ENCODE measurements at regions not wholly inside any gene's neighbourhood (a gene's known extent, or its start where the extent isn't known, plus 50 kb on each side); places are given as distances from the start of the nearest gene placed in this dataset.

DNA sequence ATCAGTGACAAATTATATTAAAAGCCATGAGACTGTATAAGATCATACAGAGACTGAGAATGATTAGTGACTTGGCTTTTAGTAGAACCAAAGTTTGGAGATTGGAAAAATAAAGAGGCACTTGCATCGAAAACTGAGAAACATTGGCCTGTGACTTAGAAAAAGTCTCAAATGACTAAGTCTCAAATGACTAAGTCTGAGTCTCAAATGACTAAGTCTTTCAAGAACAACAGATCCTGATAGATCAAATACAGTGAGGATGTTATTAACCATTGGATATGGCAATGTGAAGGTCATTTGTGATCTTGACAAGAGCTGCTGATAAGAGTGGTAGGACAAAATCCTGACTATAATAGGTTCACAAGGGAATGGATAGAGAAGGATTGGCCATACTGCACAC is 135.5 kb upstream of the FANCL start:
- Histone ChIP-seq H3K4me1 (ENCODE audit: control insufficient read depth in 2 of 2, insufficient read depth in 2 of 2, low read length in 2 of 2) (no peaks in the 10 kb centered on the region), H3K4me3 (ENCODE audit: low read length) (no peak overlapping the region), H3K36me3 (ENCODE audit: control insufficient read depth in 2 of 3, insufficient read depth in 3 of 3, low read length in 3 of 3) (no peaks in the 10 kb centered on the region), H3K27me3 (ENCODE audit: control insufficient read depth in 2 of 2, insufficient read depth in 2 of 2, low read length in 2 of 2) (no peaks in the 10 kb centered on the region), H3K27ac (ENCODE audit: low read depth, low read length) (no peak overlapping the region), H3K9me3 (ENCODE audit: control insufficient read depth in 2 of 3, low read length in 3 of 3) (no peaks in the 10 kb centered on the region)
- H3K4me1 Mint-ChIP-seq: no peaks in the 10 kb centered on the region
- no peak overlapping the region for H3K4me3 Mint-ChIP-seq
- H3K36me3 Mint-ChIP-seq: no peaks in the 10 kb centered on the region
- no peaks in the 10 kb centered on the region for H3K27me3 Mint-ChIP-seq
- intact Hi-C loops (cut with micrococcal nuclease): no loop called here
- ChIA-PET POLR2A (no interaction called here), CTCF (no interaction called here)
- peaks cover 0 to 6% (median 0%) of the 10 kb centered on the region in 11 donors for H3K9me3 Mint-ChIP-seq
- DNase-seq (no peak), ATAC-seq (no peak)
- H3K27ac Mint-ChIP-seq: no peak overlapping the region

DNA sequence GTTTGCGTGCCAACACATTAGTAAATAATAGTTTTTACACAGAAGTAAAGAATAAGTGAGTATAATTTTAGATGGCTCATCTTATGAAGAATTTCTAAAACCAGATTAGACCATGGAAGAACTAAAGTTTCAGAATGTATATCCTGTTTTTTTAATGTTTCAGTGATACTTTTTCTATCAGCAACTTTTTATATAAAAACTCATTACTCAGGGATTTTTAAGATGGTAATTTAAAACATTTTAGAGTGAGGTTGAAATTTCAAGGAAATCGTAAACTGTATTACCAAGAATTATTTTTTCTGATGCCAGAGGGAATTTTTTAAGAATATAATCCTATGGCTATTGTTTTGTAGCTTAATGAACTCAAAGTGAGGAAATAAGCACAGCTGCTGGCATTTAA is 128.5 kb upstream of the FANCL start:
- H3K4me3 Mint-ChIP-seq: no peak overlapping the region
- no peaks in the 10 kb centered on the region for H3K36me3 ChIP-seq (ENCODE audit: control insufficient read depth in 2 of 3, insufficient read depth in 3 of 3, low read length in 3 of 3)
- H3K9me3 ChIP-seq (ENCODE audit: control insufficient read depth in 2 of 3, low read length in 3 of 3): no peaks in the 10 kb centered on the region
- H3K4me1 Mint-ChIP-seq: no peaks in the 10 kb centered on the region
- ATAC-seq (no peak), DNase-seq (no peak)
- intact Hi-C loops (cut with micrococcal nuclease): no loop called here
- H3K27me3 ChIP-seq (ENCODE audit: control insufficient read depth in 2 of 2, insufficient read depth in 2 of 2, low read length in 2 of 2): no peaks in the 10 kb centered on the region
- CTCF ChIA-PET: no interaction called here
- POLR2A ChIA-PET: no interaction called here
- no peaks in the 10 kb centered on the region for H3K9me3 Mint-ChIP-seq
- H3K4me3 ChIP-seq (ENCODE audit: low read length): no peak overlapping the region
- no peaks in the 10 kb centered on the region for H3K4me1 ChIP-seq (ENCODE audit: control insufficient read depth in 2 of 2, insufficient read depth in 2 of 2, low read length in 2 of 2)
- no peaks in the 10 kb centered on the region for H3K36me3 Mint-ChIP-seq
- H3K27me3 Mint-ChIP-seq: peaks cover 0 to 6% (median 0%) of the 10 kb centered on the region in 5 donors
- H3K27ac Mint-ChIP-seq: no peak overlapping the region
- H3K27ac ChIP-seq (ENCODE audit: low read depth, low read length): no peak overlapping the region

DNA sequence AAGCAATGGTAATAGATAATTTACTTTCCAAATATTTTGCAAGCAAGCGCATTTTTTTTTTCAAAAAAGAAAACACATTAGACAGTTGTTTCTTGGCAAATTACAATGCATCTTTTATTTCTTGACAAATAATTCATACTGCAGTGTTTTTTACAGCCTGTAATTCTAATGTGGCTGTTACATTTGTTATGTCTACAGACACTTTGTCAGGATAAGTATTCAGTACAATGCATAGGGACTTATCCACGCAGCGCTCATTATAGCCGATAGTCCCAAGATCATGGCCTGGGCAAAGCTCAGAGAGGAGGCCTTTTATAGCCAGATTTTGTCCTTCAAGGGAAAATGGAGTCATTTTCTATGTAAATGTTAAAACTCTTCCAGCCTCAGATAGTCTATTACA is 123.0 kb upstream of the FANCL start:
- ATAC-seq (no peak), DNase-seq (no peak)
- Histone ChIP-seq H3K27me3 (ENCODE audit: control insufficient read depth in 2 of 2, insufficient read depth in 2 of 2, low read length in 2 of 2) (no peaks in the 10 kb centered on the region), H3K9me3 (ENCODE audit: control insufficient read depth in 2 of 3, low read length in 3 of 3) (no peaks in the 10 kb centered on the region), H3K27ac (ENCODE audit: low read depth, low read length) (no peak overlapping the region), H3K4me1 (ENCODE audit: control insufficient read depth in 2 of 2, insufficient read depth in 2 of 2, low read length in 2 of 2) (no peaks in the 10 kb centered on the region), H3K36me3 (ENCODE audit: control insufficient read depth in 2 of 3, insufficient read depth in 3 of 3, low read length in 3 of 3) (no peaks in the 10 kb centered on the region), H3K4me3 (ENCODE audit: low read length) (no peak overlapping the region)
- no peak overlapping the region for H3K4me3 Mint-ChIP-seq
- H3K4me1 Mint-ChIP-seq: no peaks in the 10 kb centered on the region
- H3K36me3 Mint-ChIP-seq: no peaks in the 10 kb centered on the region
- H3K9me3 Mint-ChIP-seq: peaks cover 0 to 2% (median 0%) of the 10 kb centered on the region in 11 donors
- intact Hi-C loops (cut with micrococcal nuclease): no loop called here
- CTCF ChIA-PET: no interaction called here
- H3K27ac Mint-ChIP-seq: no peak overlapping the region
- H3K27me3 Mint-ChIP-seq: peaks cover 0 to 15% (median 6%) of the 10 kb centered on the region in 5 donors
- POLR2A ChIA-PET: no interaction called here

DNA sequence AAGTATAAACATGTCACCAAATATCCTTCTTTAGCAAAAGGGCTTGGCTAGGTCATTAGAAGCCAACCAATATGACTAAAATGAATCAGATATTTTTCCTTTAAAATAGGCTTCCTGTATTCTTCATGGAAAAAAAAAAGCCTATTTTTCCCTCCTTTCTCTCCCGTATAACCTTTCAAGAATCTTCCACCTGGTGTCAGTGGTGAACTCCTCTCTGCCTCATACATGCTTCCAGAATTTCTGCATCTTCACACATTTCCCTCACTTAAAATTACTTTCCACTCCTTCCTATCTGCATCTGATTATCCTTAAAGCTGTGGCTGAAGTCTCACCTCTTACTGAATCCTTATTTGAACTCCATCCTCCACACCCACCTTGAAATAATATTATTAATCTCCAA is 116.9 kb upstream of the FANCL start:
- no peak for ATAC-seq
- Mint-ChIP-seq H3K27me3 (peaks cover 5 to 42% (median 14%) of the 10 kb centered on the region in 5 donors), H3K4me1 (no peaks in the 10 kb centered on the region), H3K4me3 (no peak overlapping the region), H3K27ac (no peak overlapping the region), H3K36me3 (no peaks in the 10 kb centered on the region), H3K9me3 (peaks cover 0 to 1% (median 0%) of the 10 kb centered on the region in 11 donors)
- Histone ChIP-seq H3K36me3 (ENCODE audit: control insufficient read depth in 2 of 3, insufficient read depth in 3 of 3, low read length in 3 of 3) (no peaks in the 10 kb centered on the region), H3K9me3 (ENCODE audit: control insufficient read depth in 2 of 3, low read length in 3 of 3) (no peaks in the 10 kb centered on the region), H3K4me1 (ENCODE audit: control insufficient read depth in 2 of 2, insufficient read depth in 2 of 2, low read length in 2 of 2) (no peaks in the 10 kb centered on the region), H3K27ac (ENCODE audit: low read depth, low read length) (no peak overlapping the region), H3K4me3 (ENCODE audit: low read length) (no peak overlapping the region), H3K27me3 (ENCODE audit: control insufficient read depth in 2 of 2, insufficient read depth in 2 of 2, low read length in 2 of 2) (no peaks in the 10 kb centered on the region)
- intact Hi-C loops (cut with micrococcal nuclease): no loop called here
- ChIA-PET CTCF (no interaction called here), POLR2A (no interaction called here)
- DNase-seq: no peak

DNA sequence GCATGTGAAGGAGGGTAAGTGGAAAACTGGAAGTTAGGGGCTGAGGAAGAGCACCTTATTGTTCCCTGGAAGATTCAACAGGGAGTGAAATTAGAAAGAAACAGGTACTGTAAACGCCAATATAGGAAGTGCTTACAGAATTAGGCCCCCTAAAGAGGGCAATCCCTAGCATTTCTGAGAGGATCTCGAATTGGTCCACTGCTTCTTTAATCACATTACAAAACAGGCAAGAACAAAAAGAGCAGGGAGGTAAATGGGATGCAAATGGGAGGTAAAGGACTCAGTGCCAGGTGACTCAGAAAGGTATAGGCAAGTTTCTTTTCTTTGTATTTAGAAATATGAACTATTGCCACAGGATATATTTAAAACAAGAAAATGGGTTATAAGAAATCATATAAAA is 116.4 kb upstream of the FANCL start:
- no peak overlapping the region for H3K27ac Mint-ChIP-seq
- no peaks in the 10 kb centered on the region for H3K36me3 Mint-ChIP-seq
- intact Hi-C loops (cut with micrococcal nuclease): no loop called here
- H3K27me3 ChIP-seq (ENCODE audit: control insufficient read depth in 2 of 2, insufficient read depth in 2 of 2, low read length in 2 of 2): no peaks in the 10 kb centered on the region
- ATAC-seq (no peak), DNase-seq (no peak)
- H3K4me1 Mint-ChIP-seq: no peaks in the 10 kb centered on the region
- no peaks in the 10 kb centered on the region for H3K9me3 Mint-ChIP-seq
- no peaks in the 10 kb centered on the region for H3K4me1 ChIP-seq (ENCODE audit: control insufficient read depth in 2 of 2, insufficient read depth in 2 of 2, low read length in 2 of 2)
- CTCF ChIA-PET: no interaction called here
- POLR2A ChIA-PET: no interaction called here
- no peaks in the 10 kb centered on the region for H3K9me3 ChIP-seq (ENCODE audit: control insufficient read depth in 2 of 3, low read length in 3 of 3)
- H3K27ac ChIP-seq (ENCODE audit: low read depth, low read length): no peak overlapping the region
- H3K4me3 Mint-ChIP-seq: no peak overlapping the region
- H3K27me3 Mint-ChIP-seq: peaks cover 5 to 45% (median 9%) of the 10 kb centered on the region in 5 donors
- H3K4me3 ChIP-seq (ENCODE audit: low read length): no peak overlapping the region
- H3K36me3 ChIP-seq (ENCODE audit: control insufficient read depth in 2 of 3, insufficient read depth in 3 of 3, low read length in 3 of 3): no peaks in the 10 kb centered on the region

DNA sequence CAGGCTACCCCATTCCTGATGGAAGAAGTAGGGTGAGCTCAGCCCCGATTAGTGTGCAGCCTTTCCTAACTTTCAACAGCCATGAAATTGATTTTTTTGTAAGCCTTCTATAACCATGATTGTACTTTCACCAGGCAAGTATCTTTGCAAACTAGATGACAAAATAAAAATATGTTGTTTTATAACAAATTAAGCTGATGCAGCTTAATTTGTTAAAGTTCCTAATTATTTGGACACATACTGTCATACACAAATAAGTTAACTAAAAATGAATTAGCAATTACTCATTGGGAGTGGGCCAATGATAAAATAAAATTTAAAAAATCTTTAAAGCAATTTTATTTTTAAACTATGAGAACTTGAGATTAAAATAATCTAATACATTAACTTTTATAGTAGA is 113.1 kb upstream of the FANCL start:
- H3K4me1 Mint-ChIP-seq: peaks cover 0 to 10% (median 0%) of the 10 kb centered on the region in 7 donors
- Histone ChIP-seq H3K4me3 (ENCODE audit: low read length) (no peak overlapping the region), H3K4me1 (ENCODE audit: control insufficient read depth in 2 of 2, insufficient read depth in 2 of 2, low read length in 2 of 2) (no peaks in the 10 kb centered on the region), H3K9me3 (ENCODE audit: control insufficient read depth in 2 of 3, low read length in 3 of 3) (no peaks in the 10 kb centered on the region), H3K27me3 (ENCODE audit: control insufficient read depth in 2 of 2, insufficient read depth in 2 of 2, low read length in 2 of 2) (no peaks in the 10 kb centered on the region), H3K36me3 (ENCODE audit: control insufficient read depth in 2 of 3, insufficient read depth in 3 of 3, low read length in 3 of 3) (no peaks in the 10 kb centered on the region), H3K27ac (ENCODE audit: low read depth, low read length) (no peak overlapping the region)
- no peak overlapping the region for H3K4me3 Mint-ChIP-seq
- CTCF ChIA-PET: no interaction called here
- ATAC-seq (no peak), DNase-seq (no peak)
- intact Hi-C loops (cut with micrococcal nuclease): no loop called here
- H3K9me3 Mint-ChIP-seq: peaks cover 0 to 2% (median 0%) of the 10 kb centered on the region in 11 donors
- POLR2A ChIA-PET: no interaction called here
- H3K36me3 Mint-ChIP-seq: no peaks in the 10 kb centered on the region
- H3K27ac Mint-ChIP-seq: no peak overlapping the region
- H3K27me3 Mint-ChIP-seq: peaks cover 0 to 58% (median 9%) of the 10 kb centered on the region in 5 donors

DNA sequence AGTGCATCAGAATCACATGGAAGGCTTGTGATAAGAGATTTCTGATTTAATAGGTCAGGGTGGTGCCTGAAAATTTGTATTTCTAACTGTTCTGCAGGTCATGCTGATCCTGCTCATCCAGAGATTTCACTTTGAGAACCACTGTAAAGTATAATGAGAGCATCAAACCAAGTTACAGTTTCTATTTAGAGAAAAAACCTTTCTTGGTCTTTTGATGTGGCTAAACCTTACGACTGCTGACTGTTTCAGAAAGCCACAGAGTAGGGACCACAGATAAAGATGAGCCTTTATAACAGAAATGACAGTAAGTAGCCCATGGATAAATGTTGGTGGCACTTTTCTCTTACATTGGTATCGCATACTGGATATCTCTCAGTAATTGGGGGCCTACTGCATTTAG is 109.4 kb upstream of the FANCL start:
- no peaks in the 10 kb centered on the region for H3K4me1 ChIP-seq (ENCODE audit: control insufficient read depth in 2 of 2, insufficient read depth in 2 of 2, low read length in 2 of 2)
- intact Hi-C loops (cut with micrococcal nuclease): no loop called here
- no peak overlapping the region for H3K4me3 ChIP-seq (ENCODE audit: low read length)
- Mint-ChIP-seq H3K36me3 (no peaks in the 10 kb centered on the region), H3K4me1 (peaks cover 0 to 10% (median 0%) of the 10 kb centered on the region in 7 donors), H3K4me3 (no peak overlapping the region), H3K9me3 (peaks cover 0 to 3% (median 0%) of the 10 kb centered on the region in 11 donors), H3K27me3 (peaks cover 0 to 65% (median 0%) of the 10 kb centered on the region in 5 donors), H3K27ac (no peak overlapping the region)
- ATAC-seq: no peak
- no peaks in the 10 kb centered on the region for H3K36me3 ChIP-seq (ENCODE audit: control insufficient read depth in 2 of 3, insufficient read depth in 3 of 3, low read length in 3 of 3)
- DNase-seq: peak in 1 of 9 donors; percentile 0
- H3K27me3 ChIP-seq (ENCODE audit: control insufficient read depth in 2 of 2, insufficient read depth in 2 of 2, low read length in 2 of 2): no peaks in the 10 kb centered on the region
- H3K27ac ChIP-seq (ENCODE audit: low read depth, low read length): no peak overlapping the region
- ChIA-PET POLR2A (no interaction called here), CTCF (no interaction called here)
- H3K9me3 ChIP-seq (ENCODE audit: control insufficient read depth in 2 of 3, low read length in 3 of 3): no peaks in the 10 kb centered on the region

All from naive thymus-derived CD4-positive, alpha-beta T cell (primary cell).